HepG2 (cell line): ENCODE measurements at regions not wholly inside any gene's neighbourhood (a gene's known extent, or its start where the extent isn't known, plus 50 kb on each side); places are given as distances from the start of the nearest gene placed in this dataset.
"Not testable (repeated sequence)": the region's sequence is repeated elsewhere in the genome, so short reads cannot be mapped to it uniquely, and the experiment has no call there.

Source experiments
- ATAC-seq: fragments of 200-7000 bp; cut with Tn5 transposase; 3 replicates; pipeline ENCODE4 v1.9.1; 2020; ENCODE audit warnings: mild to moderate bottlenecking, moderate library complexity
- BruUV-seq: library from RNA; stranded (reverse); fragments of 400-500 nt; replicated peaks from 2 replicates; lab custom pipeline; 2021; lab: Mats Ljungman, UMichigan
- CTCF ChIA-PET: fragments of 300-600 bp; formaldehyde crosslinking; extraction: SDS; loops from one replicate; lab custom pipeline; 2021; ENCODE audit warnings: low total read pairs, inconsistent platforms, low intra/inter-chr PET ratio; lab: Yijun Ruan, JAX
- POLR2A ChIA-PET: fragments of 350-600 bp; sonication (Branson Sonifier 250); formaldehyde crosslinking; loops from one replicate; lab custom pipeline; 2020; ENCODE audit warnings: antibody characterized with exemption, inconsistent platforms; lab: Yijun Ruan, JAX
- DNase-seq: peaks from one replicate; pipeline ENCODE4 v3.0.0-alpha.2; 2015; ENCODE audit warnings: low spot score
- FAIRE-seq: peaks from 3 replicates; lab custom pipeline; 2011; peaks lifted over from hg19 to GRCh38; lab: Jason Lieb, UNC
- H2AFZ ChIP-seq: one replicate; pipeline ENCODE4 v1.6.1; 2011; ENCODE audit warnings: low read length, inconsistent platforms
- H3K27ac ChIP-seq: fragments of 300-600 bp; 3 replicates; pipeline ENCODE4 v1.8.0; 2011; ENCODE audit warnings: mixed run types, mild to moderate bottlenecking, mixed read lengths, low read length, inconsistent platforms; ENCODE audit not compliant: insufficient read depth; ENCODE audit errors: extremely low read length
- H3K27me3 ChIP-seq, 2 experiments: fragments of 200-600 bp in 1 of 2; 2 replicates in 1 of 2; 3 replicates in 1 of 2; pipeline versions ENCODE4 v1.6.0 to v1.8.0; 2011; ENCODE audit warnings: low read length in 2 of 2, mild to moderate bottlenecking in 2 of 2, moderate library complexity in 2 of 2, inconsistent platforms in 1 of 2; ENCODE audit not compliant: insufficient read depth in 2 of 2, control insufficient read depth in 1 of 2
- H3K36me3 ChIP-seq, 2 experiments: fragments of 200-600 bp in 1 of 2; replicated peaks in 1 of 2; 2 replicates in 1 of 2; 3 replicates in 1 of 2; pipeline versions ENCODE4 v1.5.1 to v1.8.0; 2011; ENCODE audit warnings: low read length in 2 of 2, inconsistent platforms in 1 of 2; ENCODE audit not compliant: insufficient read depth in 2 of 2, control insufficient read depth in 1 of 2
- H3K4me1 ChIP-seq: 2 replicates; pipeline ENCODE4 v1.5.1; 2012; ENCODE audit warnings: low read length, inconsistent platforms; ENCODE audit not compliant: insufficient read depth
- H3K4me2 ChIP-seq: 2 replicates; pipeline ENCODE4 v1.6.0; 2011; ENCODE audit warnings: low read depth, low read length, inconsistent platforms
- H3K4me3 ChIP-seq, 3 experiments: fragments of 200-600 bp in 1 of 3; sonication (generic), shearing (Covaris generic) in 1 of 3; replicated peaks in 1 of 3; 2 replicates each; pipeline ENCODE4 v1.5.1; 2011 to 2016; ENCODE audit warnings: low read length in 3 of 3, inconsistent platforms in 2 of 3, low read depth in 2 of 3, mild to moderate bottlenecking in 2 of 3, control low read depth in 1 of 3, mixed read lengths in 1 of 3; ENCODE audit not compliant: insufficient read depth in 1 of 3
- H3K79me2 ChIP-seq: one replicate; pipeline ENCODE4 v1.6.1; 2011; ENCODE audit warnings: low read length, inconsistent platforms; ENCODE audit not compliant: insufficient read depth
- H3K9ac ChIP-seq: 2 replicates; pipeline ENCODE4 v1.6.0; 2011; ENCODE audit warnings: mild to moderate bottlenecking, low read depth, low read length, inconsistent platforms; ENCODE audit not compliant: insufficient read depth
- H3K9me3 ChIP-seq: 2 replicates; pipeline ENCODE4 v1.5.1; 2012; ENCODE audit warnings: mild to moderate bottlenecking, low read length
- H4K20me1 ChIP-seq: 2 replicates; pipeline ENCODE4 v1.6.0; 2011; ENCODE audit warnings: inconsistent platforms, mild to moderate bottlenecking, low read length, moderate library complexity; ENCODE audit not compliant: insufficient read depth
- FOXA1 ChIP-seq, 2 experiments: fragments of 450-650 bp in 1 of 2; sonication (generic) in 1 of 2; formaldehyde crosslinking in 1 of 2; IDR thresholded peaks; 2 replicates each; pipeline versions ENCODE4 v1.4.0 to v1.6.1; 2016 to 2020; ENCODE audit warnings: missing genetic modification reagents in 1 of 2
- WGBS: methylation state at CpG from one replicate; pipeline ENCODE4 v1.1.6; 2017; ENCODE audit warnings: low lambda C conversion rate; 5-methylcytosine and 5-hydroxymethylcytosine counted together
- in situ Hi-C: cut with HindIII; loops from 2 replicates; pipeline ENCODE4 v1.10.0; 2017; ENCODE audit warnings: low pct_unique_long_range_greater_than_20kb; ENCODE audit not compliant: extremely low pct_ligation_motif_present
- intact Hi-C: fragments of 100-400 bp; cut with micrococcal nuclease; formaldehyde crosslinking; loops from one replicate; pipeline ENCODE4 v1.10.0; 2022; ENCODE audit not compliant: unreplicated experiment

- H3K27me3 ChIP-seq, H3K4me2 ChIP-seq, H3K9ac ChIP-seq, BruUV-seq, FAIRE-seq, intact Hi-C loops, H3K4me3 ChIP-seq, H3K27ac ChIP-seq, POLR2A ChIA-PET, H4K20me1 ChIP-seq, in situ Hi-C loops, H3K79me2 ChIP-seq, CTCF ChIA-PET, DNase-seq, ATAC-seq, H3K9me3 ChIP-seq, H3K36me3 ChIP-seq, H2AFZ ChIP-seq: not testable (repeated sequence)
- H3K4me1 ChIP-seq = peaks cover 21% of the 10 kb centered on the region
- no CpG with 5 or more reads among the region's 3 CpGs for WGBS
These were observed 57.5 kb upstream of the TIMM23 start for GRCh38 chr10:45914740-45915139.

- H4K20me1 ChIP-seq; H3K36me3 ChIP-seq; BruUV-seq; FAIRE-seq; in situ Hi-C loops; DNase-seq; H3K27ac ChIP-seq; intact Hi-C loops; CTCF ChIA-PET; H2AFZ ChIP-seq; H3K27me3 ChIP-seq; H3K79me2 ChIP-seq; H3K4me3 ChIP-seq; H3K9ac ChIP-seq; TF ChIP-seq FOXA1 (CRISPR knock-in tag; IDR thresholded peaks at IDR 0.05): not testable (repeated sequence)
- peak; percentile 92 for ATAC-seq
- no CpG with 5 or more reads among the region's 2 CpGs for WGBS
- peak overlapping the region; percentile 32; the same call in 1 of the 2 replicates for H3K4me2 ChIP-seq
- H3K4me1 ChIP-seq = peaks cover 21% of the 10 kb centered on the region
- 0 out of 2 replicates have a peak, but pooled peaks have one; percentile 42 for TF ChIP-seq FOXA1 (IDR thresholded peaks at IDR 0.05)
- TF ChIP-seq, all 625 proteins: peak for 1; not testable (repeated sequence) for 624
- H3K9me3 ChIP-seq, POLR2A ChIA-PET: not testable (repeated sequence)
These were observed 56.7 kb upstream of the TIMM23 start for GRCh38 chr10:45915617-45916016.

GRCh38 chr10:45920876-45921275 lies 51.4 kb upstream of the TIMM23 start:
- FAIRE-seq, H3K27ac ChIP-seq, H3K4me3 ChIP-seq, in situ Hi-C loops, H4K20me1 ChIP-seq, ATAC-seq, H3K79me2 ChIP-seq, BruUV-seq, intact Hi-C loops, H3K9me3 ChIP-seq, CTCF ChIA-PET, POLR2A ChIA-PET, H3K27me3 ChIP-seq, DNase-seq, H3K4me2 ChIP-seq, H3K9ac ChIP-seq, H2AFZ ChIP-seq, H3K36me3 ChIP-seq: not testable (repeated sequence)
- 98% methylated on average over 3 of the region's 3 CpGs for WGBS
- H3K4me1 ChIP-seq = peaks cover 15% of the 10 kb centered on the region
